NCI-H187 treated with DMSO at 0.1 percent for 48 hours (cell line): ENCODE measurements at regions not wholly inside any gene's neighbourhood (a gene's known extent, or its start where the extent isn't known, plus 50 kb on each side); places are given as distances from the start of the nearest gene placed in this dataset.

ENCODE experiments used
- DNase-seq: peaks from one replicate; lab custom pipeline; 2025; lab: John Stamatoyannopoulos, UW

DNA sequence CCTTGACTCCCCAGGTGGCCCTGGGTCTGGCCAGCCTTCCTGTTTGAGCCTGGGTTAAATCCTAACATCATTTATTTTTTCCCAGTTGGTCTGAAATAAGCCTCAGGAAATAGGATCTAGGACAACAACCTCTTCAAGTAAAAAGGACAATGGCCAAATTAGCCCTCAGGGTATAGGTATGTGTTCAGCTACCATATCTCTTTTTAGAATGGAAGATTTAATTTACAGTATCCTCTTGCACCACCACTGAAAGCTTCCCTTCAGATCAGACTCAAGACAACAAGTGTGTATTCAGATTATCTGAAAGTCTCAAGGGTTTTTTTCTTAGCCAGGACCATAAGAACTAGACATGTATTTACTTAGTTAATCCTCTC, 61.6 kb upstream of the CXCR4 start:
- no peak for DNase-seq

DNA sequence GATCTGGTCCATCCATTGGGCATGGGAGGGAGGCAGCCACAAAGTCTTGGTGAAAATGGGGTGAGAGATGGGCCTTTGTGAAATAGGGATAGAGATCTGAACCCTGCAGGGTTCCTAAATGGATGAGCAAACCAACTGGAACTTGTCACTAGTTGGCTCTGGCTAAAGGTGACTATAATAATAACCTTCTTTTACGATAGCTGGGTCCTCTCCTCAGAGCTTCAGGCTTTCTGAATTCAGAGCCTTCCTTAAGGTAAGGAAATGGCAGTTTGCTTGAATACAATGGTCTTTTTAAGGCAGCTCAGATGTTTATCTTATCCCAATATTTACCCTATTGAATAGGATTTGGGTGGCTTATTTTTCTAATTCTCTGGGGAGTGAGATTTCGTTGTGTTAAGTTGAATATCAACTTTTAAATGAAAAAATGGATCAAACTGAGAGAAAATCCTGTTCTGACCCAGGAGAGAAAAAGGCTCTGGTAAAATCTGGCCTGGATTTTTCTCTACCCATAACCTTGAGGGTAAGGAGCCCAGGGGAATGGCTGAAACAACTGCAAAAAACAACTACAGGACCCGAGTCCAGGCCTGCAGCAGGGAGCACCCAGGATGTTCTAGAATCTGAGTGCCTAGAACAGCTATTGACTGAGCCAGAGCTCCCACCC, 61.1 kb upstream of the CXCR4 start:
- DNase-seq = no peak

DNA sequence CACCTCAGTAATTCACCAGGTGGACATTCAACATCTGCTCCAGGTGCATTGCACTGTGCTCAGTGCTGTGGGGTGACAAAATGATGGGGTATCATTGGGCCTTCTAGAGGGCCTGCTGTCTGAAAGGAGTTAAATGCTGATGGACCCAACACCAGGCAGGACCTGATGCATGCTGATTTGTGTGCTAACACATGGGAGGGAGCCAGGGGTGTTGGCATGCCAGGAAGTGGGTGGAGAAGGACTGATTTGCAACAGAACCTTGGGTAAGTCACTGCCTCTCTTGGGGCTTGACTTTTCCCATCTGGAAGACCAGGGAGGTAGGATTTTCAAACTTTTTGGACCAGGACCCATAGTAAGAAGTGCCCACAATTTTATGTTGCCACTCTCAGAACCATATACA, 57.9 kb upstream of the CXCR4 start:
- no peak for DNase-seq

DNA sequence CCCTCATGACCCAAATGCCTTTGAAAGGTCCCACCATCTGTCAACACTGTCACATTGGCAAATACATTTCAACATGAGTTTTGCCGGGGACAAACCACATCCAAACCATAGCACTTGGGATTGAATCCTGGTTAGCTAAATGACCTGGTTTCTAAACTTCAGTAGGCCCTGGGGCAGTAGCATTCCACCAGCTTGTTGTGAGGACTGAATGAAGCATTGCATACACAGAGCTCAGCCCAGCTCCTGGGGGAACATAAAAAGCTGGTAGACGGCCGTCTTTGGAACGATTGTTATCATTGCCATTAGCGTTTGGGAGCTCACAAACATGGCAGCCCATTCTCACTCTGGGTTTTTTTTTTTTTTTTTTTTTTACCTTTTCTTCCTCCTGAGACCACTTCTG, 57.5 kb upstream of the CXCR4 start:
- DNase-seq = no peak

DNA sequence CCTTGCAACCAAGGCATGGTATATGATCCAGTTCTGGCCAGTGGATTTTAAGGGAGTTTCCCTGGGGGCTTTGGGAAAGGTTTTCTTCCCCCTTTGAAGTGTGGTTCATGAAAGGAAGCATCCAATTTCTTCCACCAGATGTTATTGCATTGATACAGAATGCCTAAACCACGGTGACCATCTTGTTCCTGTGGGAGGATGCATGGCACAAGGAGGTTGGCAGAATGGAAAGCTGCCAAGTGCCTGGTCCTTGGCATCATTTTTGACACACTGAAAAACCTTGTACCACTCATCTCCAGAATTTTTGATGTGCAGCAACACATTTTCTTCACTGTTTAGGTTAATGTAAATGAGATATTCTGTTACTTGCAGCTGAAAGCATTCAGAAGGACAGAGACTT, 55.2 kb upstream of the CXCR4 start:
- DNase-seq = no peak

DNA sequence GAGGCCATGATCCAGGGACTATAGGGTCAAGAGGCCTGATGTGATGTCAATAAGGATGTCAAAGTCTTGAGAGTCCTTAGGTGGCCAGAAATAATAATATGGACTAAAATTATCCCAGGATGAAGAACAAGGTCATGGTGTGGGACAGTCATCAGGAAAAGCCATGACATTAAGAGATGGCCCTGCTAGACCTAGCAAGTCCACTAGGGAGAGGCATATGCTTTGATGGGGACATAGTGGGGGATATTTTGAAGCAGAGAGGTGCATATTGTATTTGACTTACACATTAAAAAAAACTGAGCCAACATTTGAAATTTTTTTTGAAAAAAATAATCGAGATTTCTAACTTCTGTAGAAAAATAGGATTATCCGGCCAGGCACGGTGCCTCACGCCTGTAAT, 53.3 kb upstream of the CXCR4 start:
- no peak for DNase-seq

DNA sequence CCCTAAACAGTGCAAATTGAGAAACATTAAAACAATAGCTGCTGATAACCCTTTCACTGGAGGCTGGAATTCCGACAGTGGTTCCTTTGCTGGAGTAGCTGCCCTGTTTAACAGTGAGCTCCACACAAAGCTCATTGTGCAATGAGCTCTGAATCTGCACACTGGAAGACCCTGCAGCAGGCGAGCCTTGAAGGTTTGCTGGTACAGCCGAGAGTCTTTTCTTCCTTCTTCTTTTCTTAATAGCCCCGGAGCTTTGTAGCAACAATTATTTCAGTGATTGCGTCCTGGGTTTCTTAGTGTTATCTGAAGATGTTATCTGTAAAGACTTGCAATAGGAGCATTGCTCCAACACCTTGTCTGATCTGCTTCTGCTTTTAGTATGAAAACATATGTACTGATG, 50.8 kb upstream of the CXCR4 start:
- no peak for DNase-seq

DNA sequence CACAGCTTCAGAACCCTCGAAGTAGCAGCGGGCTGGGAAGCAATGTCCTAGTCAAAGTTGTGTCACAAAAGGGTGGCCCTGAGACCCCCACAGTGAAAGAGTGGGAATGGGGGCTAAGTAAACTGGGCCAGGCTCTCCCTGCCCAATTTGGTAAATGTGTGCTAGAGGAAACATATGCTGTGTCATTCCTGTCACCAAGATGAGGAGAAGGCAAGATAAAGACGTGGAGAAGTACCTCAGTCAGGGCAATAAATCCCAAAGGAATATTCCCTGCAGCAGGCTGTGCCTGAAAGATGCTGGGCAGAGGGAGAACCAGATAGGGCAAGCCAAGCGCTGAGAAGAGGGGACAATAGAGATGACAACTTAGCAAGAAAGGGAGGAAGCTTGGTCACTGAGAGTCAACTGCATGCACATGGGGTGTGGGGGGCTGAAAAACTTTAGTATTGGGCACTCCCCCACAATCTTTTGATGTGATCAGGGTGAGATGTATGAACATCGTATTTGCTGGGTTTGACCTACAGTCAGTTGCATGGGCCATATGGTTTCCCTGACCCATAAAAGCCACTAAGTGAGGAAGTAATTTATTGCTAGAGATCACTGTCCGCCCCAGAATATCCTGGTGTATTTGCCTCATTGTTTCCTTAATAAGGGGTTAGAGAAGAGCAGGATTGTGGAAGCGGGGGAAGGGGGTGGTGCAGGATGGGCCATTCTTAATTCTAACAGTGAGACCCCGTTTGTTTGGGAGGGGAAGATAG, 49.9 kb upstream of the CXCR4 start:
- no peak for DNase-seq
